K562 (cell line): ENCODE measurements at regions not wholly inside any gene's neighbourhood (a gene's known extent, or its start where the extent isn't known, plus 50 kb on each side); places are given as distances from the start of the nearest gene placed in this dataset.

Source experiments
- ATAC-seq: fragments of 200-7000 bp; cut with Tn5 transposase; 3 replicates; pipeline ENCODE4 v1.9.1; 2020; ENCODE audit warnings: moderate library complexity
- BruUV-seq: library from RNA; stranded (reverse); fragments of 400-500 nt; replicated peaks from 2 replicates; lab custom pipeline; 2021; lab: Mats Ljungman, UMichigan
- CTCF ChIA-PET: fragments of 300-600 bp; formaldehyde crosslinking; extraction: SDS; loops from one replicate; lab custom pipeline; 2021; ENCODE audit warnings: low intra/inter-chr PET ratio; lab: Yijun Ruan, JAX
- POLR2A ChIA-PET: fragments of 300-600, 350-650 bp; sonication (Branson Sonifier 250); formaldehyde crosslinking; extraction: SDS; loops from one replicate; lab custom pipeline; 2021; ENCODE audit warnings: antibody characterized with exemption, inconsistent platforms; lab: Yijun Ruan, JAX
- DNase-seq, 4 experiments: peaks; one replicate each; pipeline versions ENCODE4 v3.0.0 to v3.0.0-alpha.2; 2011 to 2018; ENCODE audit warnings: low spot score in 3 of 4, mixed read lengths in 3 of 4; ENCODE audit errors: extremely low read depth in 1 of 4
- FAIRE-seq: peaks from 2 replicates; lab custom pipeline; 2011; peaks lifted over from hg19 to GRCh38; lab: Jason Lieb, UNC
- H2AFZ ChIP-seq: 2 replicates; pipeline ENCODE4 v1.6.0; 2011; ENCODE audit warnings: low read depth, low read length, control low read depth, inconsistent platforms
- H3K27ac ChIP-seq: fragments of 200-600 bp; 3 replicates; pipeline ENCODE4 v1.8.0; 2011; ENCODE audit warnings: low read depth, mild to moderate bottlenecking, control low read depth, inconsistent platforms, low read length, moderate library complexity, mixed read lengths; ENCODE audit errors: extremely low read depth
- H3K27me3 ChIP-seq, 2 experiments: fragments of 300-600 bp in 1 of 2; 2 replicates in 1 of 2; 3 replicates in 1 of 2; pipeline versions ENCODE4 v1.6.0 to v1.8.0; 2011; ENCODE audit warnings: inconsistent platforms in 2 of 2, low read length in 2 of 2, mild to moderate bottlenecking in 1 of 2, mixed read lengths in 1 of 2, moderate library complexity in 1 of 2; ENCODE audit not compliant: control insufficient read depth in 2 of 2, insufficient read depth in 2 of 2
- H3K36me3 ChIP-seq: fragments of 300-600 bp; 3 replicates; pipeline ENCODE4 v1.8.0; 2011; ENCODE audit warnings: mild to moderate bottlenecking, low read length, inconsistent platforms; ENCODE audit not compliant: control insufficient read depth, insufficient read depth
- H3K4me1 ChIP-seq, 2 experiments: fragments of 200-600 bp in 1 of 2; replicated peaks in 1 of 2; 2 replicates in 1 of 2; 3 replicates in 1 of 2; pipeline versions ENCODE4 v1.5.1 to v1.8.0; 2011; ENCODE audit warnings: inconsistent platforms in 2 of 2, low read length in 2 of 2, mild to moderate bottlenecking in 1 of 2, mixed read lengths in 1 of 2, moderate library complexity in 1 of 2; ENCODE audit not compliant: control insufficient read depth in 2 of 2, insufficient read depth in 2 of 2
- H3K4me2 ChIP-seq: 2 replicates; pipeline ENCODE4 v1.6.1; 2011; ENCODE audit warnings: low read length, control low read depth, inconsistent platforms, mixed read lengths; ENCODE audit not compliant: insufficient read depth
- H3K4me3 ChIP-seq: fragments of 200-600 bp; sonication (generic), shearing (Covaris generic); 2 replicates; pipeline ENCODE4 v1.5.1; 2016; ENCODE audit warnings: control low read depth, inconsistent platforms
- H3K79me2 ChIP-seq: fragments of 200-600 bp; 3 replicates; pipeline ENCODE4 v1.8.0; 2011; ENCODE audit warnings: low read length, inconsistent platforms; ENCODE audit not compliant: control insufficient read depth, insufficient read depth
- H3K9ac ChIP-seq, 2 experiments: 2 replicates each; pipeline versions ENCODE4 v1.6.0 to v1.6.1; 2011; ENCODE audit warnings: low read depth in 2 of 2, low read length in 2 of 2, control low read depth in 1 of 2, inconsistent platforms in 1 of 2, mild to moderate bottlenecking in 1 of 2, mixed read lengths in 1 of 2; ENCODE audit not compliant: insufficient read depth in 1 of 2
- H3K9me1 ChIP-seq: one replicate; pipeline ENCODE4 v1.6.0; 2011; ENCODE audit warnings: inconsistent platforms, mild to moderate bottlenecking, low read length, moderate library complexity; ENCODE audit not compliant: control insufficient read depth, insufficient read depth
- H3K9me3 ChIP-seq: replicated peaks from 2 replicates; pipeline ENCODE4 v1.5.1; 2011; ENCODE audit warnings: low read depth, low read length, inconsistent platforms; ENCODE audit not compliant: control insufficient read depth, insufficient read depth
- H4K20me1 ChIP-seq: replicated peaks from 2 replicates; pipeline ENCODE4 v1.6.1; 2011; ENCODE audit warnings: low read length, inconsistent platforms, mixed read lengths; ENCODE audit not compliant: control insufficient read depth, insufficient read depth
- BMI1 ChIP-seq: fragments of 150-350 bp; IDR thresholded peaks from 2 replicates; pipeline ENCODE4 v1.6.1; 2014; ENCODE audit warnings: low read length
- GTF2E2 ChIP-seq: fragments of 200-800 bp; sonication (Bioruptor generic); IDR thresholded peaks from 2 replicates; pipeline ENCODE4 v1.6.1; 2016; ENCODE audit warnings: missing genetic modification characterization, missing compliant biosample characterization
- POLR2B ChIP-seq: fragments of 450-650 bp; IDR thresholded peaks from 2 replicates; pipeline ENCODE4 v1.6.1; 2018; ENCODE audit warnings: low read depth; ENCODE audit not compliant: partially characterized antibody
- WGBS: fragments of 100-300 bp; shearing (Covaris generic); methylation state at CpG from one replicate; pipeline ENCODE4 v1.1.6; 2016; ENCODE audit warnings: low coverage, mixed read lengths; ENCODE audit not compliant: insufficient coverage; ENCODE audit errors: missing lambda C conversion rate; 5-methylcytosine and 5-hydroxymethylcytosine counted together
- in situ Hi-C: fragments of 300-500 bp; cut with MboI; formaldehyde crosslinking; loops from 4 replicates; pipeline ENCODE4 v1.15.0; 2018; ENCODE audit warnings: inconsistent platforms, mixed read lengths
- intact Hi-C: fragments of 100-400 bp; cut with micrococcal nuclease; formaldehyde crosslinking; loops from 2 replicates; pipeline ENCODE4 v1.14.2; 2022
- TF ChIP-seq, protein P1 (sequence below): sonication (generic); formaldehyde crosslinking; IDR thresholded peaks from 2 replicates; pipeline ENCODE4 v1.8.0; 2022; ENCODE audit warnings: mild to moderate bottlenecking, missing genetic modification reagents
- TF ChIP-seq, protein P2 (sequence below), 2 experiments: fragments of 450-650 bp in 1 of 2; sonication (generic) in 1 of 2; formaldehyde crosslinking in 1 of 2; IDR thresholded peaks; 2 replicates each; pipeline versions ENCODE4 v1.7.1 to v1.9.0; 2016 to 2022; ENCODE audit warnings: inconsistent platforms in 1 of 2, mild to moderate bottlenecking in 1 of 2, missing genetic modification reagents in 1 of 2

DNA sequence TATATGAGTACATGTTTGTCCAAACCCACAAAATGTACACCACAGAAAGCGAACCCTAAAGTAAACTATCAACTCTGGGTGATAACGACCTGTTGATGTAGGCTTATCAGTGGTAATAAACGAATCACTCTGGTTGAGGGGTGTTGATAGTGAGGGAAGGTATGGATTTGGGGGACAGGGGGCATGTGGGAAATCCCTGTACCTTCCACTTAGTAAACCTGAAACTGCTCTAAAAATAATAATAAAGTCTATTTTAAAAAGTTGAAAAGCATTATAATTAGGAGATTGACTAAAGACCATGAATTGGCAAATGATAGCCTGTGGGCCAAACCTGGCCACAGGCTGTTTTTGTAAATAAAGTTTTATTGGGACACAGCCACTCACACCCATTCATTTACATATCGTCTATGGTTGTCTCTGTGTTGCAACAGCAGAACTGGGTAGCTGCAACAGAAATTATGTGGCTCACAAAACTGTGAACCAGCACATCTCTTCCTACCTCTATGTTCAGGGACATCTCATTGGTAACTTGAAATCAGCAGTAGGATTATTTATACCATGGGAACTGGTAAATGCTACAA lies 85.5 kb upstream of the CDYL2 start:
- 1% methylated on average over 4 of the region's 4 CpGs for WGBS
- in situ Hi-C loops: no loop called here
- H3K4me2 ChIP-seq: no peak overlapping the region
- peaks cover 11 to 13% of the 10 kb centered on the region in 2 experiments; a peak in 3 of 5 replicates for H3K27me3 ChIP-seq
- TF ChIP-seq POLR2B (no peak), BMI1 (no peak), GTF2E2 (tag) (no peak)
- TF ChIP-seq, protein P1, sequence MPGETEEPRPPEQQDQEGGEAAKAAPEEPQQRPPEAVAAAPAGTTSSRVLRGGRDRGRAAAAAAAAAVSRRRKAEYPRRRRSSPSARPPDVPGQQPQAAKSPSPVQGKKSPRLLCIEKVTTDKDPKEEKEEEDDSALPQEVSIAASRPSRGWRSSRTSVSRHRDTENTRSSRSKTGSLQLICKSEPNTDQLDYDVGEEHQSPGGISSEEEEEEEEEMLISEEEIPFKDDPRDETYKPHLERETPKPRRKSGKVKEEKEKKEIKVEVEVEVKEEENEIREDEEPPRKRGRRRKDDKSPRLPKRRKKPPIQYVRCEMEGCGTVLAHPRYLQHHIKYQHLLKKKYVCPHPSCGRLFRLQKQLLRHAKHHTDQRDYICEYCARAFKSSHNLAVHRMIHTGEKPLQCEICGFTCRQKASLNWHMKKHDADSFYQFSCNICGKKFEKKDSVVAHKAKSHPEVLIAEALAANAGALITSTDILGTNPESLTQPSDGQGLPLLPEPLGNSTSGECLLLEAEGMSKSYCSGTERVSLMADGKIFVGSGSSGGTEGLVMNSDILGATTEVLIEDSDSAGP (CRISPR knock-in tag): no peak
- TF ChIP-seq, protein P2, sequence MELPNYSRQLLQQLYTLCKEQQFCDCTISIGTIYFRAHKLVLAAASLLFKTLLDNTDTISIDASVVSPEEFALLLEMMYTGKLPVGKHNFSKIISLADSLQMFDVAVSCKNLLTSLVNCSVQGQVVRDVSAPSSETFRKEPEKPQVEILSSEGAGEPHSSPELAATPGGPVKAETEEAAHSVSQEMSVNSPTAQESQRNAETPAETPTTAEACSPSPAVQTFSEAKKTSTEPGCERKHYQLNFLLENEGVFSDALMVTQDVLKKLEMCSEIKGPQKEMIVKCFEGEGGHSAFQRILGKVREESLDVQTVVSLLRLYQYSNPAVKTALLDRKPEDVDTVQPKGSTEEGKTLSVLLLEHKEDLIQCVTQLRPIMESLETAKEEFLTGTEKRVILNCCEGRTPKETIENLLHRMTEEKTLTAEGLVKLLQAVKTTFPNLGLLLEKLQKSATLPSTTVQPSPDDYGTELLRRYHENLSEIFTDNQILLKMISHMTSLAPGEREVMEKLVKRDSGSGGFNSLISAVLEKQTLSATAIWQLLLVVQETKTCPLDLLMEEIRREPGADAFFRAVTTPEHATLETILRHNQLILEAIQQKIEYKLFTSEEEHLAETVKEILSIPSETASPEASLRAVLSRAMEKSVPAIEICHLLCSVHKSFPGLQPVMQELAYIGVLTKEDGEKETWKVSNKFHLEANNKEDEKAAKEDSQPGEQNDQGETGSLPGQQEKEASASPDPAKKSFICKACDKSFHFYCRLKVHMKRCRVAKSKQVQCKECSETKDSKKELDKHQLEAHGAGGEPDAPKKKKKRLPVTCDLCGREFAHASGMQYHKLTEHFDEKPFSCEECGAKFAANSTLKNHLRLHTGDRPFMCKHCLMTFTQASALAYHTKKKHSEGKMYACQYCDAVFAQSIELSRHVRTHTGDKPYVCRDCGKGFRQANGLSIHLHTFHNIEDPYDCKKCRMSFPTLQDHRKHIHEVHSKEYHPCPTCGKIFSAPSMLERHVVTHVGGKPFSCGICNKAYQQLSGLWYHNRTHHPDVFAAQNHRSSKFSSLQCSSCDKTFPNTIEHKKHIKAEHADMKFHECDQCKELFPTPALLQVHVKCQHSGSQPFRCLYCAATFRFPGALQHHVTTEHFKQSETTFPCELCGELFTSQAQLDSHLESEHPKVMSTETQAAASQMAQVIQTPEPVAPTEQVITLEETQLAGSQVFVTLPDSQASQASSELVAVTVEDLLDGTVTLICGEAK (IDR thresholded peaks at IDR 0.05): peak; percentile 91
- TF ChIP-seq, protein P2 (CRISPR knock-in tag; IDR thresholded peaks at IDR 0.05): 0 out of 2 replicates have a peak, but pooled peaks have one; percentile 63
- intact Hi-C loops: no loop called here
- H3K27ac ChIP-seq: no peak overlapping the region
- FAIRE-seq: no peak
- POLR2A ChIA-PET: interaction anchor here (1.2 to 1.3 kb wide), 2 partner anchors 9 to 19 kb away, joined by 3 read pairs; no protein-coding TSS in a partner anchor
- no peaks in the 10 kb centered on the region for H3K36me3 ChIP-seq
- no peaks in the 10 kb centered on the region for H3K9me1 ChIP-seq
- no peak for DNase-seq
- H3K4me3 ChIP-seq: no peak overlapping the region
- no peaks in the 10 kb centered on the region for H3K4me1 ChIP-seq
- H2AFZ ChIP-seq: no peak overlapping the region
- H3K9me3 ChIP-seq: no peaks in the 10 kb centered on the region
- H3K9ac ChIP-seq: no peak overlapping the region
- BruUV-seq: no TSS peak
- ATAC-seq: no peak
- CTCF ChIA-PET: no interaction called here
- no peaks in the 10 kb centered on the region for H4K20me1 ChIP-seq
- H3K79me2 ChIP-seq: no peaks in the 10 kb centered on the region
